Endothelial cell of umbilical vein (primary cell): ENCODE measurements at regions not wholly inside any gene's neighbourhood (a gene's known extent, or its start where the extent isn't known, plus 50 kb on each side); places are given as distances from the start of the nearest gene placed in this dataset.

ENCODE experiments used
- BruUV-seq: library from RNA; stranded (reverse); fragments of 400-500 nt; replicated peaks from 2 replicates; lab custom pipeline; 2021; lab: Mats Ljungman, UMichigan
- CTCF ChIA-PET: fragments of 300-600, 350-600 bp; sonication (Branson Sonifier 250); formaldehyde crosslinking; loops from one replicate; lab custom pipeline; 2021; ENCODE audit warnings: antibody characterized with exemption, inconsistent platforms; lab: Charles Lee
- POLR2A ChIA-PET: fragments of 300-600, 350-600 bp; sonication (Branson Sonifier 250); formaldehyde crosslinking; loops from one replicate; lab custom pipeline; 2021; ENCODE audit warnings: antibody characterized with exemption, inconsistent platforms; lab: Charles Lee
- DNase-seq: peaks from one replicate; pipeline ENCODE4 v3.0.0-alpha.2; 2011; ENCODE audit warnings: low read depth, low spot score
- FAIRE-seq: peaks from 2 replicates; lab custom pipeline; 2011; peaks lifted over from hg19 to GRCh38; lab: Jason Lieb, UNC
- H2AFZ ChIP-seq: 2 replicates; pipeline ENCODE4 v1.6.0; 2012; ENCODE audit warnings: low read depth, low read length, control low read depth, inconsistent platforms
- H3K27ac ChIP-seq: 2 replicates; pipeline ENCODE4 v1.5.1; 2011; ENCODE audit warnings: low read depth, mild to moderate bottlenecking, control low read depth, low read length, moderate library complexity; ENCODE audit not compliant: insufficient read depth
- H3K27me3 ChIP-seq, 2 experiments: 2 replicates each; pipeline versions ENCODE4 v1.6.0 to v1.6.1; 2011; ENCODE audit warnings: low read length in 2 of 2, mixed read lengths in 1 of 2; ENCODE audit not compliant: control insufficient read depth in 2 of 2, insufficient read depth in 2 of 2
- H3K36me3 ChIP-seq, 2 experiments: 2 replicates in 1 of 2; 3 replicates in 1 of 2; pipeline ENCODE4 v1.5.1; 2011; ENCODE audit warnings: low read length in 2 of 2, mild to moderate bottlenecking in 1 of 2, moderate library complexity in 1 of 2; ENCODE audit not compliant: control insufficient read depth in 2 of 2, insufficient read depth in 2 of 2; ENCODE audit errors: extremely low read depth in 1 of 2
- H3K4me1 ChIP-seq: 3 replicates; pipeline ENCODE4 v1.5.1; 2011; ENCODE audit warnings: mild to moderate bottlenecking, low read length; ENCODE audit not compliant: control insufficient read depth, insufficient read depth; ENCODE audit errors: extremely low read depth
- H3K4me2 ChIP-seq: 2 replicates; pipeline ENCODE4 v1.6.1; 2011; ENCODE audit warnings: low read length, control low read depth, mixed read lengths; ENCODE audit not compliant: insufficient read depth
- H3K4me3 ChIP-seq, 3 experiments: fragments of 200-600 bp in 1 of 3; sonication (generic), shearing (Covaris generic) in 1 of 3; replicated peaks in 1 of 3; 2 replicates each; pipeline ENCODE4 v1.5.1; 2011 to 2016; ENCODE audit warnings: control low read depth in 3 of 3, low read length in 3 of 3, mild to moderate bottlenecking in 2 of 3, inconsistent platforms in 1 of 3, low read depth in 1 of 3, moderate library complexity in 1 of 3; ENCODE audit not compliant: insufficient read depth in 1 of 3
- H3K79me2 ChIP-seq: 2 replicates; pipeline ENCODE4 v1.6.0; 2012; ENCODE audit warnings: low read length, inconsistent platforms; ENCODE audit not compliant: control insufficient read depth, insufficient read depth
- H3K9ac ChIP-seq: replicated peaks from 2 replicates; pipeline ENCODE3; 2011; ENCODE audit warnings: low read length, control low read depth; ENCODE audit not compliant: insufficient read depth; ENCODE audit errors: extremely low read depth
- H3K9me1 ChIP-seq: replicated peaks from 3 replicates; pipeline ENCODE4 v1.6.0; 2011; ENCODE audit warnings: mild to moderate bottlenecking, low read length; ENCODE audit not compliant: control insufficient read depth, insufficient read depth; ENCODE audit errors: extremely low read depth
- H3K9me3 ChIP-seq: replicated peaks from 2 replicates; pipeline ENCODE4 v1.5.1; 2012; ENCODE audit warnings: low read length, inconsistent platforms; ENCODE audit not compliant: control insufficient read depth, insufficient read depth
- H4K20me1 ChIP-seq: replicated peaks from 2 replicates; pipeline ENCODE3; 2011; ENCODE audit warnings: mild to moderate bottlenecking, low read length; ENCODE audit not compliant: control insufficient read depth, insufficient read depth; ENCODE audit errors: extremely low read depth
- CTCF ChIP-seq, 2 donors: IDR thresholded peaks; 1 replicate in 1 of 2; 2 replicates in 1 of 2; pipeline ENCODE4 v1.5.1; 2011; ENCODE audit warnings: low read length in 2 of 2, mild to moderate bottlenecking in 2 of 2, moderate library complexity in 2 of 2, control low read depth in 1 of 2, inconsistent platforms in 1 of 2, low read depth in 1 of 2; ENCODE audit not compliant: insufficient read depth in 1 of 2; ENCODE audit errors: extremely low read depth in 1 of 2
- EZH2 ChIP-seq: IDR thresholded peaks from 2 replicates; pipeline ENCODE4 v1.6.1; 2012; ENCODE audit warnings: borderline replicate concordance, low read depth, mild to moderate bottlenecking, moderate library complexity, low read length, inconsistent platforms; ENCODE audit not compliant: severe bottlenecking
- FOS ChIP-seq: IDR thresholded peaks from 2 replicates; pipeline ENCODE4 v1.6.1; 2011; ENCODE audit warnings: mild to moderate bottlenecking, low read length, moderate library complexity, borderline replicate concordance; ENCODE audit not compliant: insufficient read depth
- GATA2 ChIP-seq: IDR thresholded peaks from 2 replicates; pipeline ENCODE4 v1.7.0; 2011; ENCODE audit warnings: low read depth, mild to moderate bottlenecking, moderate library complexity, mixed read lengths, low read length; ENCODE audit not compliant: insufficient read length, insufficient read depth
- JUN ChIP-seq: IDR thresholded peaks from 2 replicates; pipeline ENCODE4 v1.6.1; 2011; ENCODE audit warnings: borderline replicate concordance, low read depth; ENCODE audit not compliant: insufficient read length, insufficient read depth
- MAX ChIP-seq: IDR thresholded peaks from 2 replicates; pipeline ENCODE4 v1.6.1; 2011; ENCODE audit not compliant: insufficient read depth, insufficient read length
- MYC ChIP-seq: IDR thresholded peaks from one replicate; pipeline ENCODE4 v1.6.1; 2011; ENCODE audit warnings: mild to moderate bottlenecking, low read depth, low read length
- POLR2A ChIP-seq: IDR thresholded peaks from 2 replicates; pipeline ENCODE4 v1.6.1; 2012; ENCODE audit warnings: low read depth, mild to moderate bottlenecking, control low read depth, low read length
- POLR2AphosphoS5 ChIP-seq: IDR thresholded peaks from 2 replicates; pipeline ENCODE4 v1.6.1; 2012; ENCODE audit warnings: low read depth, mild to moderate bottlenecking, control low read depth, low read length, moderate library complexity; ENCODE audit not compliant: insufficient read depth
- dilution Hi-C: fragments of 300-500 bp; cut with MboI; formaldehyde crosslinking; loops from one replicate; pipeline ENCODE4 v1.15.0; 2019; ENCODE audit warnings: low sequenced_read_pairs; ENCODE audit not compliant: extremely low pct_ligation_motif_present
- intact Hi-C: fragments of 100-400 bp; cut with micrococcal nuclease; formaldehyde crosslinking; loops from one replicate; pipeline ENCODE4 v1.10.0; 2022

- intact Hi-C loops: no loop called here
- Histone ChIP-seq H3K27me3 (no peaks in the 10 kb centered on the region), H3K9ac (no peak overlapping the region), H3K4me2 (no peak overlapping the region), H2AFZ (no peak overlapping the region), H3K9me1 (no peaks in the 10 kb centered on the region), H4K20me1 (no peaks in the 10 kb centered on the region), H3K36me3 (no peaks in the 10 kb centered on the region), H3K4me3 (no peak overlapping the region), H3K79me2 (no peaks in the 10 kb centered on the region), H3K9me3 (no peaks in the 10 kb centered on the region), H3K27ac (no peak overlapping the region), H3K4me1 (no peaks in the 10 kb centered on the region)
- dilution Hi-C loops: no loop called here
- DNase-seq (no peak), FAIRE-seq (no peak)
- POLR2A ChIA-PET: no interaction called here
- no peak for TF ChIP-seq JUN
- TF ChIP-seq EZH2: no peak
- TF ChIP-seq FOS: no peak
- BruUV-seq: no TSS peak
- CTCF ChIA-PET: interaction anchor here (0.6 kb wide), 1 partner anchor 483 kb away, joined by 3 read pairs; no protein-coding TSS in a partner anchor
Measured at GRCh38 chr2:145070703-145071102, 550.8 kb upstream of the ZEB2 start.

- H3K9ac ChIP-seq: no peak overlapping the region
- ChIA-PET CTCF (no interaction called here), POLR2A (no interaction called here)
- H3K4me2 ChIP-seq: no peak overlapping the region
- no peak overlapping the region for H3K27ac ChIP-seq
- H3K4me1 ChIP-seq: no peaks in the 10 kb centered on the region
- no peaks in the 10 kb centered on the region for H3K27me3 ChIP-seq
- TF ChIP-seq MAX: no peak
- TF ChIP-seq POLR2A: no peak
- no peak for TF ChIP-seq FOS
- no peak for TF ChIP-seq POLR2AphosphoS5
- no peak for TF ChIP-seq CTCF (IDR thresholded peaks at IDR 0.05; ENCODE audit: extremely low read depth in 1 of 2, insufficient read depth in 1 of 2, low read depth in 1 of 2, low read length in 2 of 2)
- TF ChIP-seq MYC: no peak
- no peak for TF ChIP-seq JUN
- TF ChIP-seq EZH2: no peak
- no peak for TF ChIP-seq GATA2
- H3K9me3 ChIP-seq: no peaks in the 10 kb centered on the region
- H3K9me1 ChIP-seq: no peaks in the 10 kb centered on the region
- no peak for FAIRE-seq
- dilution Hi-C loops (no loop called here), intact Hi-C loops (no loop called here)
- DNase-seq: no peak
- H3K36me3 ChIP-seq: no peaks in the 10 kb centered on the region
- no peaks in the 10 kb centered on the region for H4K20me1 ChIP-seq
- no peak overlapping the region for H3K4me3 ChIP-seq
- no peaks in the 10 kb centered on the region for H3K79me2 ChIP-seq
- BruUV-seq: no TSS peak
- no peak overlapping the region for H2AFZ ChIP-seq
Measured at GRCh38 chr2:145068509-145068908, 548.6 kb upstream of the ZEB2 start.
